ENCODE measurements at regions not wholly inside any gene's neighbourhood (a gene's known extent, or its start where the extent isn't known, plus 50 kb on each side); places are given as distances from the start of the nearest gene placed in this dataset.
"Not testable (repeated sequence)": the region's sequence is repeated elsewhere in the genome, so short reads cannot be mapped to it uniquely, and the experiment has no call there.

DNA sequence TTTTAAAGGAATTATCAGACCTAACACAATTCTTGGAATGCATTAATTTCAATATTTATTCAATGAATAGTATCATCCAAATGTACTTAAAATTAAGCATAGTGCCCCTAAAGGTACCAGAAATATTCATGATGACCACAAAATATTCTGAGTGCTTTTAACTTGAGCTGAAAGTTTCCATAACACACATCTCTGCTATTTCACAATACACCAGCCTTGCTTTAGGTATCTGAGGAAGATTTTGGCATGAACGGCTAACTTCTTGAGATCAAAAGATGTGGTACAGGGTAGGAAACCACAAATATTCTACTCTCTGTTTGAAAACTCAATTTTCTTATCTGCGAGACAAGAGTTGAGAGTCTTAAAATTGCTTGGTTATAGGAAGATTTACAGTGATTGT is 538.3 kb upstream of the PCDH7 start:
- Histone ChIP-seq H3K27ac (ENCODE audit: low read depth in 1 of 2, low read length in 1 of 2) (no peak overlapping the region), H3K9me3 (ENCODE audit: control insufficient read depth in 2 of 2, insufficient read depth in 1 of 2, low read length in 1 of 2) (peaks cover 0 to 6% of the 10 kb centered on the region in 2 donors), H3K4me3 (ENCODE audit: low read length in 2 of 2) (no peak overlapping the region), H3K27me3 (ENCODE audit: control insufficient read depth in 2 of 2, insufficient read depth in 1 of 2, low read length in 1 of 2) (no peaks in the 10 kb centered on the region), H3K36me3 (ENCODE audit: control insufficient read depth in 2 of 2, insufficient read depth in 2 of 2, low read length in 1 of 2) (no peaks in the 10 kb centered on the region), H3K4me1 (ENCODE audit: control insufficient read depth in 2 of 2, insufficient read depth in 2 of 2, low read length in 2 of 2) (no peaks in the 10 kb centered on the region)
- no peak for DNase-seq (ENCODE audit: low read depth in 6 of 9, low spot score in 9 of 9)
- 77% methylated on average over 2 of the region's 2 CpGs for WGBS

DNA sequence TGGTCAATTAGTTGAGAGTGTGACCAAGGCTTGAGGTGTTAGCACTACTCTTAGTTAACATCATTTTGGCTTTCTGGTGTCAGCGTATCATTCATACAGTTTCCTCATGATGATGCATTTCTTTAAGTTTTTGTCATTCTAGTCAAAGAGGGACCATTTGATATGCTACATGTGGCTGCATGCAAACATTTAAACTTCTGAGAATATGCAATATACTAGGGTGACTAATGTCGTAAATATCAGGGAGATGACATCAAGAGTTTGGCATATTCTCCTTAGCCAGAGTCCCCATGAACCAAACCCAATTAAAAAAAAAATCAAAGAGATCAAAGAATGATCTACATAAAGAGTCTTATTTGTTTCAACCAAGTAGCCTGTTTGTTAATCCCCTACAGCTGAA is 537.4 kb upstream of the PCDH7 start:
- peaks cover 0 to 6% of the 10 kb centered on the region in 2 donors for H3K9me3 ChIP-seq (ENCODE audit: control insufficient read depth in 2 of 2, insufficient read depth in 1 of 2, low read length in 1 of 2)
- WGBS = 95% methylated on average over 2 of the region's 2 CpGs

GRCh38 chr4:30191902-30192301 is 528.3 kb upstream of the PCDH7 start:
- H3K36me3 ChIP-seq (ENCODE audit: control insufficient read depth in 2 of 2, insufficient read depth in 2 of 2, low read length in 1 of 2) = no peaks in the 10 kb centered on the region
- no peaks in the 10 kb centered on the region for H3K27me3 ChIP-seq (ENCODE audit: control insufficient read depth in 2 of 2, insufficient read depth in 1 of 2, low read length in 1 of 2)
- no peaks in the 10 kb centered on the region for H3K4me1 ChIP-seq (ENCODE audit: control insufficient read depth in 2 of 2, insufficient read depth in 2 of 2, low read length in 2 of 2)
- H3K9me3 ChIP-seq (ENCODE audit: control insufficient read depth in 2 of 2, insufficient read depth in 1 of 2, low read length in 1 of 2) = peaks cover 0 to 2% of the 10 kb centered on the region in 2 donors
- no peak overlapping the region for H3K27ac ChIP-seq (ENCODE audit: low read depth in 1 of 2, low read length in 1 of 2)
- no peak overlapping the region for H3K4me3 ChIP-seq (ENCODE audit: low read length in 2 of 2)
- no peak for DNase-seq (ENCODE audit: low read depth in 6 of 9, low spot score in 9 of 9)

More for the DNA sequence above, 537.4 kb upstream of the PCDH7 start:
- Histone ChIP-seq H3K27ac (ENCODE audit: low read depth in 1 of 2, low read length in 1 of 2) (no peak overlapping the region), H3K4me1 (ENCODE audit: control insufficient read depth in 2 of 2, insufficient read depth in 2 of 2, low read length in 2 of 2) (no peaks in the 10 kb centered on the region), H3K36me3 (ENCODE audit: control insufficient read depth in 2 of 2, insufficient read depth in 2 of 2, low read length in 1 of 2) (no peaks in the 10 kb centered on the region), H3K27me3 (ENCODE audit: control insufficient read depth in 2 of 2, insufficient read depth in 1 of 2, low read length in 1 of 2) (no peaks in the 10 kb centered on the region), H3K4me3 (ENCODE audit: low read length in 2 of 2) (no peak overlapping the region)
- no peak for DNase-seq (ENCODE audit: low read depth in 6 of 9, low spot score in 9 of 9)

- no peak for DNase-seq (ENCODE audit: low read depth in 6 of 9, low spot score in 9 of 9)
- Histone ChIP-seq H3K27ac (ENCODE audit: low read depth in 1 of 2, low read length in 1 of 2) (no peak overlapping the region), H3K9me3 (ENCODE audit: control insufficient read depth in 2 of 2, insufficient read depth in 1 of 2, low read length in 1 of 2) (peaks cover 2 to 3% of the 10 kb centered on the region in 2 donors), H3K4me3 (ENCODE audit: low read length in 2 of 2) (no peak overlapping the region), H3K27me3 (ENCODE audit: control insufficient read depth in 2 of 2, insufficient read depth in 1 of 2, low read length in 1 of 2) (no peaks in the 10 kb centered on the region), H3K36me3 (ENCODE audit: control insufficient read depth in 2 of 2, insufficient read depth in 2 of 2, low read length in 1 of 2) (no peaks in the 10 kb centered on the region), H3K4me1 (ENCODE audit: control insufficient read depth in 2 of 2, insufficient read depth in 2 of 2, low read length in 2 of 2) (no peaks in the 10 kb centered on the region)
Measured at GRCh38 chr4:30207389-30207788, 512.8 kb upstream of the PCDH7 start.

DNA sequence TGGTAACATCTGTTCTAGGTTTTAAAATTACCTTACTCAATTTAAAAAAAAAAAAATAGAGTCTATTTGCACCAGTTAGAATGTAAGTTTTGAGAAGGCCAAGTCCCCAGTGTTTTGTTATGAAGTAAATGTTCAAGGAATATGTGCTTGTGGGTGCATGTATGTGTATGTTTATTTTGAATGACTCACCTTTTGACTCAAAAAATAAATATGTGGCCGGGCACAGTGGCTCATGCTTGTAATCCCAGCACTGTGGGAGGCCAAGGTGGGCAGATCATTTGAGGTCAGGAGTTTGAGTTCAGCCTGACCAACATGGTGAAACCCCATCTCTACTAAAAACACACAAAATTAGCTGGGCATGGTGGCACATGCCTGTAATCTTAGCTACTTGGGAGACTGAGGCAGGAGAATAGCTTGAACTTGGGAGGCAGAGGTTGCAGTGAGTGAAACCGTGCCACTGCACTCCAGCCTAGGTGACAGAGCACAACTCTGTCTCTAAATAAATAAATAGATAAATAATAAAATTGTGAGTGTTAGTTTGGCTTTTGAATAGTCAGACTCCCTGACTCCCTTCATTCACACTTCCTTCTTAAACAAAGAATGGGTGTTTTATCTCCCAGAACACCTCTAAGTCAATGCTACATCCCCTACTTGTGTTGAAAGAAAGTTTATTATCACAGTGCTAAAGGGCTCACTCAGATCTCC is 511.3 kb upstream of the PCDH7 start:
- no peak overlapping the region for H3K27ac ChIP-seq (ENCODE audit: low read depth in 1 of 2, low read length in 1 of 2)
- WGBS = 83% methylated on average over 2 of the region's 2 CpGs
- no peak overlapping the region for H3K4me3 ChIP-seq (ENCODE audit: low read length in 2 of 2)
- DNase-seq (ENCODE audit: low read depth in 6 of 9, low spot score in 9 of 9) = no peak
- no peaks in the 10 kb centered on the region for H3K4me1 ChIP-seq (ENCODE audit: control insufficient read depth in 2 of 2, insufficient read depth in 2 of 2, low read length in 2 of 2)
- no peaks in the 10 kb centered on the region for H3K36me3 ChIP-seq (ENCODE audit: control insufficient read depth in 2 of 2, insufficient read depth in 2 of 2, low read length in 1 of 2)
- H3K27me3 ChIP-seq (ENCODE audit: control insufficient read depth in 2 of 2, insufficient read depth in 1 of 2, low read length in 1 of 2) = no peaks in the 10 kb centered on the region
- peaks cover 2 to 3% of the 10 kb centered on the region in 2 donors for H3K9me3 ChIP-seq (ENCODE audit: control insufficient read depth in 2 of 2, insufficient read depth in 1 of 2, low read length in 1 of 2)

GRCh38 chr4:30215973-30216372 is 504.2 kb upstream of the PCDH7 start:
- WGBS = 98% methylated on average over 4 of the region's 4 CpGs
- not testable (repeated sequence) for H3K27ac ChIP-seq (ENCODE audit: low read depth in 1 of 2, low read length in 1 of 2); H3K36me3 ChIP-seq (ENCODE audit: control insufficient read depth in 2 of 2, insufficient read depth in 2 of 2, low read length in 1 of 2); H3K4me1 ChIP-seq (ENCODE audit: control insufficient read depth in 2 of 2, insufficient read depth in 2 of 2, low read length in 2 of 2); H3K9me3 ChIP-seq (ENCODE audit: control insufficient read depth in 2 of 2, insufficient read depth in 1 of 2, low read length in 1 of 2); H3K4me3 ChIP-seq (ENCODE audit: low read length in 2 of 2); H3K27me3 ChIP-seq (ENCODE audit: control insufficient read depth in 2 of 2, insufficient read depth in 1 of 2, low read length in 1 of 2); DNase-seq (ENCODE audit: low read depth in 6 of 9, low spot score in 9 of 9)

DNA sequence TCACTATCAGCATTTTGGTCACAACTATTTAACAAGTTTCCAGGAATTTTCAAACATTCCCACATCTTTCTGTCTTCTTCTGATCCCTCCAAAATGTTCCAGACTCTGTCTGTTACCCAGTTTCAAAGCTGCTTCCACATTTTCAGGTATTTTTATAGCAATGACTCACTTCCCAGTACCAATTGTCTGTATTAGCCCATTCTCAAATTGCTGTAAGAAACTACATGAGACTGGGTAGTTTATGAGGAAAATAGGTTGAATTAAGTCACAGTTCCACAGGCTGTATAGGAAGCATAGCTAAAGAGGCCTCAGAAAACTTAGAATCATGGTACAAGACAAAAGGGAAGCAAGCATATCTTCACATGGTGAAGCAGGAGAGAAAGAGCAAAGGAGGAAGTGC is 475.0 kb upstream of the PCDH7 start:
- Histone ChIP-seq H3K4me3 (ENCODE audit: low read length in 2 of 2) (no peak overlapping the region), H3K27me3 (ENCODE audit: control insufficient read depth in 2 of 2, insufficient read depth in 1 of 2, low read length in 1 of 2) (no peaks in the 10 kb centered on the region), H3K36me3 (ENCODE audit: control insufficient read depth in 2 of 2, insufficient read depth in 2 of 2, low read length in 1 of 2) (no peaks in the 10 kb centered on the region), H3K9me3 (ENCODE audit: control insufficient read depth in 2 of 2, insufficient read depth in 1 of 2, low read length in 1 of 2) (peaks cover 0 to 14% of the 10 kb centered on the region in 2 donors), H3K27ac (ENCODE audit: low read depth in 1 of 2, low read length in 1 of 2) (no peak overlapping the region), H3K4me1 (ENCODE audit: control insufficient read depth in 2 of 2, insufficient read depth in 2 of 2, low read length in 2 of 2) (no peaks in the 10 kb centered on the region)
- DNase-seq (ENCODE audit: low read depth in 6 of 9, low spot score in 9 of 9) = no peak

GRCh38 chr4:30256116-30256832 is 463.9 kb upstream of the PCDH7 start:
- WGBS = 90% methylated on average over 3 of the region's 3 CpGs

DNA sequence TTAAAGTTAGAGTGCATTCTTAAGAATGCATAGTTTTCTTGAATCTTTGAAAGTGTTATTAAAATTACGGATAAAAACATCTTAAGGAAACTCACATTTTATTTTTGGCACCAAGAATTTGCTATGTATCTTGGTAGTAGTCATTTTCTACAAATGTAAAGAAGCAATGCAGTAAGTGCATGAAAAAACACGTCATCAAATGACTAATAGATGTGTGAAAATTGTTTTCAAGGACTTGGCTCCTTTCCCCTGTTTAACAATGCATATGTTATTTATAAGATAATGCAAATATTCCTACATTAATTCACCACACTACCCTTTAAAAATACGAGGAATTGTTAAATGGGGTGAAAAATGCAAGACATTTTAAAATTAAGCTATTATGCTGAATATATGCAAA is 461.2 kb upstream of the PCDH7 start:
- WGBS = 83% methylated on average over 3 of the region's 3 CpGs
- no peak for DNase-seq (ENCODE audit: low read depth in 6 of 9, low spot score in 9 of 9)
- H3K36me3 ChIP-seq (ENCODE audit: control insufficient read depth in 2 of 2, insufficient read depth in 2 of 2, low read length in 1 of 2) = no peaks in the 10 kb centered on the region
- no peaks in the 10 kb centered on the region for H3K27me3 ChIP-seq (ENCODE audit: control insufficient read depth in 2 of 2, insufficient read depth in 1 of 2, low read length in 1 of 2)
- H3K4me1 ChIP-seq (ENCODE audit: control insufficient read depth in 2 of 2, insufficient read depth in 2 of 2, low read length in 2 of 2) = no peaks in the 10 kb centered on the region
- peaks cover 0 to 16% of the 10 kb centered on the region in 2 donors for H3K9me3 ChIP-seq (ENCODE audit: control insufficient read depth in 2 of 2, insufficient read depth in 1 of 2, low read length in 1 of 2)
- no peak overlapping the region for H3K4me3 ChIP-seq (ENCODE audit: low read length in 2 of 2)
- H3K27ac ChIP-seq (ENCODE audit: low read depth in 1 of 2, low read length in 1 of 2) = no peak overlapping the region

More at GRCh38 chr4:30256116-30256832, 463.9 kb upstream of the PCDH7 start:
- Histone ChIP-seq H3K27ac (ENCODE audit: low read depth in 1 of 2, low read length in 1 of 2) (no peak overlapping the region), H3K27me3 (ENCODE audit: control insufficient read depth in 2 of 2, insufficient read depth in 1 of 2, low read length in 1 of 2) (no peaks in the 10 kb centered on the region), H3K4me3 (ENCODE audit: low read length in 2 of 2) (no peak overlapping the region), H3K36me3 (ENCODE audit: control insufficient read depth in 2 of 2, insufficient read depth in 2 of 2, low read length in 1 of 2) (no peaks in the 10 kb centered on the region), H3K9me3 (ENCODE audit: control insufficient read depth in 2 of 2, insufficient read depth in 1 of 2, low read length in 1 of 2) (peaks cover 0 to 16% of the 10 kb centered on the region in 2 donors), H3K4me1 (ENCODE audit: control insufficient read depth in 2 of 2, insufficient read depth in 2 of 2, low read length in 2 of 2) (no peaks in the 10 kb centered on the region)
- no peak for DNase-seq (ENCODE audit: low read depth in 6 of 9, low spot score in 9 of 9)
